ENCODE measurements at regions not wholly inside any gene's neighbourhood (a gene's known extent, or its start where the extent isn't known, plus 50 kb on each side); places are given as distances from the start of the nearest gene placed in this dataset.
A peak's percentile ranks its signal among the peaks of the same experiment; 100 is the strongest.

- no peak for DNase-seq
Observed at GRCh38 chr2:134087371-134087921, 166.4 kb upstream of the MGAT5 start.

GRCh38 chr2:134089454-134089853 is 164.4 kb upstream of the MGAT5 start:
- no peak for DNase-seq

GRCh38 chr2:134097740-134098139 is 156.1 kb upstream of the MGAT5 start:
- no peak for DNase-seq

- DNase-seq: no peak
Observed at GRCh38 chr2:134098321-134098720, 155.6 kb upstream of the MGAT5 start.

GRCh38 chr2:134099273-134099672 is 154.6 kb upstream of the MGAT5 start:
- DNase-seq: no peak

DNA sequence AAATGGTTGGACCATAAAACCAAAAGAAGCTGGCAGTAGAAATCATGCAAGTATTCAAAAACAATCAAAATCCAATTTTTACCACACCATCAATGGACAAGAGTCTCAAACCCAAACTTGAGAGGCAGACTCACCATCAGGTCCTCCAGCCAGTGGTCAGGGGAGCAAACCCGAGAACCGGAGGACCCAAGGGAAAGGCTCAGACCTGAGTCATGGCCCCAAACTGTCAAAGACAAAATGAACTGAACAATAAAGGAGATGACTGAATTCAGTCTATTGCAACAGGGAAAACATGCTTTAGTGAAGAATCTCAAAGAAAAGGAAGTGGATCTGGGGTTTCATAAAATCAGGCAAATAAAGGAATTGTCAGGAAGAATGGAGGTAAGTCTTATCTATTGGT is 150.7 kb upstream of the MGAT5 start:
- no peak for DNase-seq

- no peak for DNase-seq
Observed at GRCh38 chr2:134104754-134105153, 149.1 kb upstream of the MGAT5 start.

GRCh38 chr2:134107402-134107801 is 146.5 kb upstream of the MGAT5 start:
- DNase-seq: peak; percentile 4

- no peak for DNase-seq
Observed at GRCh38 chr2:134108113-134108512, 145.8 kb upstream of the MGAT5 start.

- no peak for DNase-seq
Observed at GRCh38 chr2:134109246-134109645, 144.6 kb upstream of the MGAT5 start.

DNA sequence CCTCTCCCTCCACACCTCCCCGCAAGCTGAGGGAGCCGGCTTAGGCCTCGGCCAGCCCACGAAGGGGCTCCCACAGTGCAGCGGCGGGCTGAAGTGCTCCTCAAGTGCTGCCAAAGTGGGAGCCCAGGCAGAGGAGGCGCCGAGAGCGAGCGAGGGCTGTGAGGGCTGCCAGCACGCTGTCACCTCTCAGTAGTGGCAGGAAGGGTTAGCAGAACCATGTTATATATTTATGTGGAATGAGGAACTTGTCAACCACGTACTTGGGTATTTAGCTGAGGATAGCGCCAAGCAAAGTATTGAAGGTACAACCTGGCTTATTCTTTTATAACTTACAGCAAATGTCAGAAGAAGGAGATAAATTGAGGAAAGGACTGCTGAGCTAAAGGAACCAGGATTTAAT is 144.1 kb upstream of the MGAT5 start:
- DNase-seq: no peak

GRCh38 chr2:134110532-134110931 is 143.3 kb upstream of the MGAT5 start:
- DNase-seq: no peak

DNA sequence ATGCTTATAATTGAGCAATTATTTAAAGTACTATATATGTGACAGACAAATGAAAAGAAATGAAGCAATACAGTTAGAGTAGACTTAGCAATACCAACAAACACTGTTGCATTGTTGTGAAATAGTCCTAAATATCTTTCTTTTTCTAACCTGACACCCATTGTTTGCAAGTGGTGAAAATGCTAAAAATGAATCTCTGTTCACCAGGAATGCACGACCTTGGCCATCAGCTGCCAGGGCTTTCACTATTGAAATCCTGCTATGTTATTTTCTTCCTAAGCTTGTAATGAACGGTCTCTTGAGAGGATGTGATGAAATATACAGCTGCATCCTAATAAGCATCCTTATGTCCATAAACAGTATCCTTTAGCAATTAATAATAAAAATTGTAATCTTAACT is 136.2 kb upstream of the MGAT5 start:
- no peak for DNase-seq

GRCh38 chr2:134118279-134119116 is 135.4 kb upstream of the MGAT5 start:
- DNase-seq: peak; percentile 88

GRCh38 chr2:134119117-134119712 is 134.7 kb upstream of the MGAT5 start:
- peak; percentile 25 for DNase-seq

DNA sequence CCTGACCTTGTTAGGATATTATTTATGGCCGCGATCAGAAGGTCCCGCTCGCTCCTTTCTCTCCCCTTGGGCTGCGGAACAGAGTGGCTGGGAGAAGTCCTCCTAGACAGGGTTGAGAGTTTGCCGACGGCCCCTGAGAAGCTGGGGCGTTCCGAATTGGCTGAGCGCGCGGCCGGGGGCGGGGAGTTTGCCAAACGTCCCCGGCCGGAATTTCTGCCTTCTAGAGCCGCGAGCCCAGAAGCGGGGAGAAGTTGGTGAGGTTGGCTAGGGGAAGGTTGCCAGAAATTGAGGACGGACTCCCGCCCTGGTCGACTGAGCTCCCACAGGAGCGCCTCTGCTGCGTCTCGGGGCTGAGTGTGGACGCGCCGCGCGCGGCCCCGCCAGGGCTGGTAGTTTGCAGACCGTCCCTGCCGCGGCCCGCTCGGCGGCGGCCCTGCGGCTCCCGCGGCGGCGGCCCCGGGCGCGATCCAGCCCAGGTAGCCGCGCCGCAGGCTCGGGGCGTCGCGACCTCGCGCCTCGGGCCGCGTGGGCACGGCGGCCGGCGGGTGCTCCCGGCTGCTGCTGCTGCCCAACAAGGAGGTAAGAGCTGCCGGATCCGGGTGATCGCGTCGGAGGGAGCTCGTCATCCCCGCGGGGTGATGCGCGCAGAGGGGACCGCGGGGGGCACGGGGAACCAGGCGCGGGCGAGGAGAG is 134.0 kb upstream of the MGAT5 start:
- DNase-seq: peak; percentile 88

DNA sequence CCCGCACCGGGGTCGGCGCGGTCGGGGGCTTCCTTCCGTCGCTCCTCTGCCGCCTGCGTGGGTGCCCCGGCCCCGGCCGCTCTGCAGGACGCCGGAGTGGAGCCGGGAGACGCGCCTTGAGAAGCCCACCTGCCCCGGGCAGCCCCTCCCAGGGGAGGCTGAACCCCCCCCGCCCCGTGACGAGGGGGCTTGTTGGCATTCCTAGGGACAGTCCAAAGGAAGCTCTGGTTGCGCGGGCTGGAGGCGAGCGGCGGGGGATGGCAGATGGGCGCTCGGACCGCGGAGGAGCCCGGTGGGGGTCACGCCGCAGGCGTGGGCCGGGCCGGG is 133.5 kb upstream of the MGAT5 start:
- DNase-seq: no peak

GRCh38 chr2:134120733-134121630 is 132.9 kb upstream of the MGAT5 start:
- DNase-seq: peak; percentile 40

DNA sequence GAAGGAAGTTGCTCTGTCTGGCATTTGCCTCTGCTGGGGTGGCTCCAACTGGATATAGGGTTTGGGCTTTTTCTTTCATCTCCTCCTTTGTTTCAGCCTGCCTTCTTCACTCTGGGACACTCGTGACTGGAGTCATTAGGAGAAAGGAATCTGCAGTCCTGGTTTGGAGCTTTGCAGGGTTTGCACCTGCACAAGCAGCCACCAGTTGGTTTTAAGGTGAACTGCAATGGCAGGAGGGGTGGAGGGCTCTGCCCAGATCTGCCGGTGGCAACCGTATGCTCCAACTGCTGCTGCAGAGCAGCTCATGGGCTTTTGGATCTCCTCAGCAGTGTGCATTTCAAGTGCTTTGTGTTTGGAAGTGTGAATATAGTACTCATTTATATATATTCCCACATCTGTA is 131.3 kb upstream of the MGAT5 start:
- peak; percentile 24 for DNase-seq

DNA sequence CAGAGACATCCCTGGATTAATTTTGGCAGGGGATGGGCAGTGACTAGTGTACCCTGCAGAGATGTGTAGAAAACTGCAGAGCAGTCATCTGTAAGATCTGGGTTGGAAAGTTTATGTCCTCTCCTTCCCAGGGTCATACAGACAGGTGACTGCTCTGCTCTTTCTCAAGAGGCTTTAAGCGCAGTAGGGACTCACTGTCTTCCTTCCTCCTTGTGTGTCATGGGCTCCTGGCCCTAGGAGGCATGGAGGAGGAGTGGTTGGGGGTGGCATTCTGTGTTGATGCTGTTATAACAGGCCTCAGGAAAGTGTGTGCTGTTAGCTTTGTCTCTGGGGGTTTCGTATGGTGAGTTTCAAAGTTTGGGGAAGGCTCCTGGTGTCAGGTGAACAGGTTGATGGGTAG is 130.5 kb upstream of the MGAT5 start:
- no peak for DNase-seq

DNA sequence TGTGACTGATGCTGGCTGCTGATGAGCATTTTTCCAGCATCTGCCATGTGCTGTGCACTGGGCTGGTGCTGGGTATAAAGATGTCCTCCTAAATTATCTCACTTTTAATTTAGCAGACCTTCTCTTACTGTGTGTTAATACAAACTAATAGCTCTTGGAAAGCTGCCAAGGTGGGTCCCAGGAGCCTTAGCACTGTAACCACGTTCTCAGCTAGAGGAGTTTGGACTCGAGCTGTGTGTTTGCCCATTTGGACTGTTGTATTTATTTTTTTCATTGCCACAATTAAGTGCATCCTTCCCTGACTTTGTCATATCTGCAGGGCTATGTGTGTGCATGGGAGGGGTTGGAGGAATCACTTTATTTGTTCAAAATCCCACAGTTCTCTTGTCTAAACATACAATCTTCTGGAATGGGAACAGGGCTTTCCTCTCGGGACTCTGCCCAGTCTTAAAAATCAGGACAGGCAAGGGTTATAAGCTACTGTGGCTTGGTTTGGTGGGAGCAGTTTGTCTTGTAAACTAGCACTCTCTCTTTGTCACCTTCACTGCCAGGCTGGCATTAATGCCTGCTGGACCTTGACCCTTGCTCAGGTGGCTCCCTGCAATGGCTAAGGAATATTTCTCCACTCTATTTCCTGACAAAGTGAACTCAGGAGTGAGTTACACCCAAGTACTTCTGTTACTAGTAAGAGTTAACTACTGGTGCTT is 129.7 kb upstream of the MGAT5 start:
- DNase-seq: peak; percentile 62

- no peak for DNase-seq
Observed at GRCh38 chr2:134127496-134127895, 126.4 kb upstream of the MGAT5 start.

Data from NCI-H345 (cell line).